KMS-11 (cell line): ENCODE measurements at regions not wholly inside any gene's neighbourhood (a gene's known extent, or its start where the extent isn't known, plus 50 kb on each side); places are given as distances from the start of the nearest gene placed in this dataset.

Source experiments
- H2AFZ ChIP-seq: fragments of 200-600 bp; sonication (generic); 2 replicates; pipeline ENCODE4 v1.6.1; 2016; ENCODE audit warnings: antibody characterized with exemption, mixed run types, low read depth
- H3K27ac ChIP-seq: fragments of 200-600 bp; sonication (generic); 2 replicates; pipeline ENCODE4 v1.6.1; 2016; ENCODE audit warnings: mild to moderate bottlenecking, mixed run types
- H3K27me3 ChIP-seq: fragments of 200-600 bp; sonication (generic); 2 replicates; pipeline ENCODE4 v1.6.1; 2017; ENCODE audit warnings: mild to moderate bottlenecking, low read depth, mixed run types, moderate library complexity; ENCODE audit not compliant: insufficient read depth
- H3K36me3 ChIP-seq: fragments of 200-600 bp; sonication (generic); 2 replicates; pipeline ENCODE4 v1.6.1; 2017; ENCODE audit warnings: mild to moderate bottlenecking, mixed run types; ENCODE audit not compliant: insufficient read depth
- H3K4me1 ChIP-seq: fragments of 200-600 bp; sonication (generic); 2 replicates; pipeline ENCODE4 v1.6.1; 2016; ENCODE audit warnings: mild to moderate bottlenecking, low read depth, mixed run types; ENCODE audit not compliant: poor library complexity, severe bottlenecking
- H3K4me2 ChIP-seq: fragments of 200-600 bp; sonication (generic); 2 replicates; pipeline ENCODE4 v1.7.0; 2016; ENCODE audit warnings: mild to moderate bottlenecking, mixed run types
- H3K4me3 ChIP-seq: fragments of 200-600 bp; sonication (generic); IDR thresholded peaks from 2 replicates; pipeline ENCODE4 v1.6.1; 2017; ENCODE audit warnings: low read depth, low read length, mixed read lengths; ENCODE audit not compliant: insufficient read depth
- H3K79me2 ChIP-seq: fragments of 200-600 bp; sonication (generic); 2 replicates; pipeline ENCODE4 v1.6.1; 2016; ENCODE audit warnings: low read depth, mixed run types; ENCODE audit not compliant: insufficient read depth
- H3K9ac ChIP-seq: fragments of 200-600 bp; sonication (generic); 2 replicates; pipeline ENCODE4 v1.6.1; 2016; ENCODE audit warnings: mild to moderate bottlenecking, mixed run types
- H4K20me1 ChIP-seq: fragments of 200-600 bp; sonication (generic); 2 replicates; pipeline ENCODE4 v1.6.1; 2016; ENCODE audit warnings: mild to moderate bottlenecking, mixed run types; ENCODE audit not compliant: insufficient read depth
- TF ChIP-seq, protein P1 (sequence below): fragments of 200-600 bp; sonication (generic); conservative IDR thresholded peaks from 2 replicates; pipeline ENCODE4 v1.6.1; 2017; ENCODE audit warnings: low read depth, mild to moderate bottlenecking, antibody characterized with exemption, low read length, moderate library complexity, mixed read lengths

DNA sequence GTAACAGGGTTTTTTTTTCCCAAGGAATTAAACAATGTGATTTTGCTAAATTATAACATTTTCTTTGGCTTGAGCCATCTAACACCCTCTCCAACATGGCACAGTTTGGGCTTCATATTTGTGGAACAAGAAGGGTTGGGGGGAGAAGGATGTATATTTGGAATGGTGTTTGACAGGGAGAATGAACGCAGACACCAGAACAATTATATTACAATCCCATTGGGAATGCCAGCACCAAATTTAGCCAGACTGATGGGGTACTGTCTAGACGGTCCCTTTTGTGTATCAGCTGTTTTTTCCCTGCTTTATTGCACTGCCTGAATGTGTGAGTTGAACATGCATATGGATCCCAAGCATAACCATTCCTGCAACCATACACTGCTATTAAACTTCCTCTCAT lies 130.9 kb upstream of the TMEM161B start:
- Histone ChIP-seq H3K27me3 (no peaks in the 10 kb centered on the region), H4K20me1 (no peaks in the 10 kb centered on the region), H2AFZ (no peak overlapping the region), H3K4me1 (no peaks in the 10 kb centered on the region), H3K9ac (no peak overlapping the region), H3K79me2 (no peaks in the 10 kb centered on the region), H3K36me3 (no peaks in the 10 kb centered on the region), H3K4me2 (no peak overlapping the region), H3K27ac (no peak overlapping the region), H3K4me3 (no peak overlapping the region)
- TF ChIP-seq, protein P1, sequence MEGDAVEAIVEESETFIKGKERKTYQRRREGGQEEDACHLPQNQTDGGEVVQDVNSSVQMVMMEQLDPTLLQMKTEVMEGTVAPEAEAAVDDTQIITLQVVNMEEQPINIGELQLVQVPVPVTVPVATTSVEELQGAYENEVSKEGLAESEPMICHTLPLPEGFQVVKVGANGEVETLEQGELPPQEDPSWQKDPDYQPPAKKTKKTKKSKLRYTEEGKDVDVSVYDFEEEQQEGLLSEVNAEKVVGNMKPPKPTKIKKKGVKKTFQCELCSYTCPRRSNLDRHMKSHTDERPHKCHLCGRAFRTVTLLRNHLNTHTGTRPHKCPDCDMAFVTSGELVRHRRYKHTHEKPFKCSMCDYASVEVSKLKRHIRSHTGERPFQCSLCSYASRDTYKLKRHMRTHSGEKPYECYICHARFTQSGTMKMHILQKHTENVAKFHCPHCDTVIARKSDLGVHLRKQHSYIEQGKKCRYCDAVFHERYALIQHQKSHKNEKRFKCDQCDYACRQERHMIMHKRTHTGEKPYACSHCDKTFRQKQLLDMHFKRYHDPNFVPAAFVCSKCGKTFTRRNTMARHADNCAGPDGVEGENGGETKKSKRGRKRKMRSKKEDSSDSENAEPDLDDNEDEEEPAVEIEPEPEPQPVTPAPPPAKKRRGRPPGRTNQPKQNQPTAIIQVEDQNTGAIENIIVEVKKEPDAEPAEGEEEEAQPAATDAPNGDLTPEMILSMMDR, result no peak

DNA sequence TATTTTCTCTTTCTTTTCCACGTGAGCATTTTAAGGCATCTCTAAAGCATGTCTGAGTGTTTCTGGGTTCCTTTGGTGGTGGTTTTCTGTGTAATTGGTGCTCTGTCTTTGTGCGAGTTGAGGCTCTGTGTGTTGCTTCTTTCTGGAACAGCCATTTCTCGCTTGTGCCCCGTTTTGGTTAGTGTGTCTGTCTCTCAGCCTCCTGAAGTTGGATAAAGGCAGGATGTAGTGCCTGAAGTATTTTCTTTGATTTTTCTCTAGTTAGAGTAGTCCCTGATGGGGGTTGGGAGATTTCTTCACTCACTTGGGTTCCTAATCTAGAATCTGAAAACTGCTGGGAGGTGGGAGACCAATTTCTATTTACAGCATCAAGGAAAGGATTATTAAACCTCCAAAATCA lies 129.7 kb upstream of the TMEM161B start:
- Histone ChIP-seq H3K27me3 (no peaks in the 10 kb centered on the region), H3K4me1 (no peaks in the 10 kb centered on the region), H3K79me2 (no peaks in the 10 kb centered on the region), H3K4me2 (no peak overlapping the region), H4K20me1 (no peaks in the 10 kb centered on the region), H3K27ac (no peak overlapping the region), H3K36me3 (no peaks in the 10 kb centered on the region), H3K9ac (no peak overlapping the region), H3K4me3 (no peak overlapping the region), H2AFZ (no peak overlapping the region)
- TF ChIP-seq, protein P1, result no peak

DNA sequence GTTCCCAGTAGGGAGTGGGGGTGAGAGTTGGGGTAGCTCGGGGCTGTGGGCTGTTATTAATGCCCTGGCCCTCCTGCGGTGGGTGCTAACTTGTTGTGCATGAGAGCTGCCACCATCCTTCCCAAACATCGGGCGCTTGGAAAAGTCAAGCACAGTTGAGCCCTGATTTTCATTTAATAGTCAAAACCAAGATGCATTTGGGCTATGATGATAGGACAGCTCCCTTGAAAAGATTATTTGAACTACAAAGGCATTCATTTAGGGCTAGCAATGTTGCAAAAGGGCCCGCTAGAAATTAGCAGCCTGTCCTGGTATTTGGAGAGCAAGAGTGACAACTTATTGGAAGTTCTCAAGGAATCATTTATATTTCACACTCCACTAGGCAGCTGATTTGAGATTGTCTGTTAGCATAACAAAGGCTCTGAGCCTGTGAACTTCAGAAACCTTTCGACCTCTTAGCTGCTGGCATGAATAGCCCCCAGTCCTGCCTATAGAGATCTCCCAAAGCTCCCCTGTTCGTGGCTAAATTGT lies 128.2 kb upstream of the TMEM161B start:
- Histone ChIP-seq H3K4me3 (no peak overlapping the region), H2AFZ (no peak overlapping the region), H4K20me1 (no peaks in the 10 kb centered on the region), H3K27me3 (no peaks in the 10 kb centered on the region), H3K79me2 (no peaks in the 10 kb centered on the region), H3K4me1 (no peaks in the 10 kb centered on the region), H3K36me3 (no peaks in the 10 kb centered on the region), H3K27ac (no peak overlapping the region), H3K4me2 (no peak overlapping the region), H3K9ac (no peak overlapping the region)
- TF ChIP-seq, protein P1, result no peak

DNA sequence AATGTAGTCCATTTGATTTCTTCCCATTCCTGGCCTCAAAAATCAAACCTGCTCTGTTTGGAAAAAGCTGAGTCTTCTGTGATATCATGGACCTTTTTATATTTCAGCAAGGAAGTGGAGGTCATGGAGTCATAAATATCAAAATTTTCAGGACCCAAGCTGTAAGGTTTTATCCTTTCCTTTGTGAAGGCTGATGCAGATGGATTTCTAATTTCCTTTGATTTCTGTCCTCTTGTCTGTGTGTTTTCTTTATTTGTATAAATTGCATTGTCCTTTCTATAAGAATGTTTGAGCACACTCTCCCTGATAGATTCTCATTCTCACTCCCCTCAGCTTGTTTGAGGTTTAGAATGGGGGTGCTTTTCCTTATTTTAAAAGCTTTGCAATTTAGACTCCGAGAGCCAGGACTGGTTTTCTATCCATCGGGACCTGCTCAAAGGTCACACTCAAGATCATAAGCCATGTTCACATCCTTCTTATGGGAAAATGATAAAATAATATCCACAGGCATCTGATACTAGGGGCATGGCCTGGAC lies 127.4 kb upstream of the TMEM161B start:
- Histone ChIP-seq H3K27ac (no peak overlapping the region), H2AFZ (no peak overlapping the region), H3K79me2 (no peaks in the 10 kb centered on the region), H3K27me3 (no peaks in the 10 kb centered on the region), H3K9ac (no peak overlapping the region), H4K20me1 (no peaks in the 10 kb centered on the region), H3K36me3 (no peaks in the 10 kb centered on the region), H3K4me2 (no peak overlapping the region), H3K4me3 (no peak overlapping the region), H3K4me1 (no peaks in the 10 kb centered on the region)
- TF ChIP-seq, protein P1, result no peak
